H9 (cell line): ENCODE measurements at regions not wholly inside any gene's neighbourhood (a gene's known extent, or its start where the extent isn't known, plus 50 kb on each side); places are given as distances from the start of the nearest gene placed in this dataset.

ENCODE experiments used
- DNase-seq: peaks from one replicate; pipeline ENCODE4 v3.0.0-alpha.2; 2017
- H2AFZ ChIP-seq: one replicate; pipeline ENCODE4 v1.6.1; 2013; ENCODE audit warnings: mild to moderate bottlenecking, low read length, control low read depth, moderate library complexity
- H2AK5ac ChIP-seq: 2 replicates; pipeline ENCODE4 v1.6.1; 2013; ENCODE audit warnings: low read length, control low read depth, mixed read lengths; ENCODE audit not compliant: insufficient read length
- H2BK120ac ChIP-seq: one replicate; pipeline ENCODE4 v1.6.1; 2013; ENCODE audit warnings: low read depth, mild to moderate bottlenecking, low read length, control low read depth, inconsistent platforms; ENCODE audit not compliant: poor library complexity, severe bottlenecking
- H2BK12ac ChIP-seq: 2 replicates; pipeline ENCODE4 v1.6.1; 2013; ENCODE audit warnings: low read length, control low read depth, mixed read lengths, low read depth; ENCODE audit not compliant: insufficient read length
- H2BK15ac ChIP-seq: 2 replicates; pipeline ENCODE4 v1.6.1; 2013; ENCODE audit warnings: low read depth, low read length, control low read depth
- H2BK20ac ChIP-seq: one replicate; pipeline ENCODE4 v1.6.1; 2013; ENCODE audit warnings: low read depth, mild to moderate bottlenecking, low read length, control low read depth, inconsistent platforms; ENCODE audit not compliant: poor library complexity, severe bottlenecking
- H2BK5ac ChIP-seq: 2 replicates; pipeline ENCODE4 v1.6.1; 2013; ENCODE audit warnings: low read length, control low read depth, mixed read lengths; ENCODE audit not compliant: insufficient read length
- H3K14ac ChIP-seq: 2 replicates; pipeline ENCODE4 v1.6.1; 2013; ENCODE audit warnings: low read length, control low read depth; ENCODE audit not compliant: insufficient read depth
- H3K18ac ChIP-seq: 2 replicates; pipeline ENCODE4 v1.6.1; 2013; ENCODE audit warnings: low read depth, mild to moderate bottlenecking, mixed read lengths, low read length, control low read depth; ENCODE audit not compliant: insufficient read length
- H3K23ac ChIP-seq: 2 replicates; pipeline ENCODE4 v1.6.1; 2013; ENCODE audit warnings: low read length, control low read depth, mixed read lengths, low read depth; ENCODE audit not compliant: insufficient read length
- H3K23me2 ChIP-seq: 2 replicates; pipeline ENCODE4 v1.6.1; 2013; ENCODE audit warnings: low read depth, mild to moderate bottlenecking, mixed read lengths, low read length, control low read depth; ENCODE audit not compliant: insufficient read length, poor library complexity, severe bottlenecking
- H3K27ac ChIP-seq: 2 replicates; pipeline ENCODE4 v1.5.1; 2013; ENCODE audit warnings: low read length, control low read depth, mixed read lengths, low read depth; ENCODE audit not compliant: insufficient read length
- H3K27me3 ChIP-seq: 2 replicates; pipeline ENCODE4 v1.6.1; 2013; ENCODE audit warnings: low read length, control low read depth, inconsistent platforms; ENCODE audit not compliant: insufficient read depth
- H3K4ac ChIP-seq: 2 replicates; pipeline ENCODE4 v1.6.1; 2013; ENCODE audit warnings: low read depth, mild to moderate bottlenecking, control low read depth, inconsistent platforms, low read length, moderate library complexity
- H3K4me1 ChIP-seq: 2 replicates; pipeline ENCODE4 v1.6.1; 2013; ENCODE audit warnings: low read length, control low read depth, inconsistent platforms; ENCODE audit not compliant: insufficient read depth
- H3K4me2 ChIP-seq: 2 replicates; pipeline ENCODE4 v1.6.1; 2013; ENCODE audit warnings: low read length, control low read depth, mixed read lengths; ENCODE audit not compliant: insufficient read length, insufficient read depth
- H3K56ac ChIP-seq: 2 replicates; pipeline ENCODE4 v1.6.1; 2013; ENCODE audit warnings: low read depth, mild to moderate bottlenecking, mixed read lengths, low read length, control low read depth; ENCODE audit not compliant: insufficient read length
- H3K79me1 ChIP-seq: 2 replicates; pipeline ENCODE4 v1.6.1; 2013; ENCODE audit warnings: low read depth, mild to moderate bottlenecking, moderate library complexity, low read length, control low read depth, inconsistent platforms; ENCODE audit not compliant: insufficient read depth, poor library complexity, severe bottlenecking
- H3K79me2 ChIP-seq: 2 replicates; pipeline ENCODE4 v1.6.1; 2013; ENCODE audit warnings: low read length, control low read depth, inconsistent platforms; ENCODE audit not compliant: insufficient read depth
- H3K9ac ChIP-seq: 2 replicates; pipeline ENCODE4 v1.6.1; 2013; ENCODE audit warnings: low read length, control low read depth, mixed read lengths; ENCODE audit not compliant: insufficient read length; ENCODE audit errors: extremely low read depth
- H3K9me3 ChIP-seq: one replicate; pipeline ENCODE4 v1.6.1; 2013; ENCODE audit warnings: low read depth, low read length, inconsistent platforms; ENCODE audit not compliant: control insufficient read depth
- H3T11ph ChIP-seq: one replicate; pipeline ENCODE4 v1.6.1; 2013; ENCODE audit warnings: mild to moderate bottlenecking, low read length, control low read depth, inconsistent platforms
- H4K20me1 ChIP-seq: one replicate; pipeline ENCODE4 v1.6.1; 2013; ENCODE audit not compliant: control insufficient read depth, insufficient read length, insufficient read depth
- H4K5ac ChIP-seq: 2 replicates; pipeline ENCODE4 v1.6.1; 2013; ENCODE audit warnings: low read depth, mild to moderate bottlenecking, mixed read lengths, low read length, control low read depth; ENCODE audit not compliant: insufficient read length
- H4K8ac ChIP-seq: replicated peaks from 2 replicates; pipeline ENCODE4 v1.6.1; 2013; ENCODE audit warnings: low read length, control low read depth, mixed read lengths, low read depth; ENCODE audit not compliant: insufficient read length
- H4K91ac ChIP-seq: 2 replicates; pipeline ENCODE4 v1.6.1; 2013; ENCODE audit warnings: low read depth, mild to moderate bottlenecking, moderate library complexity, mixed read lengths, low read length, control low read depth; ENCODE audit not compliant: insufficient read length
- H3K27ac Mint-ChIP-seq, 3 experiments: 2 replicates in 2 of 3; 3 replicates in 1 of 3; pipeline ENCODE4 v1.8.0; 2020 to 2021; ENCODE audit warnings: mixed read lengths in 3 of 3, mild to moderate bottlenecking in 1 of 3, moderate library complexity in 1 of 3
- H3K27me3 Mint-ChIP-seq: 2 replicates; pipeline ENCODE4 v1.8.0; 2021; ENCODE audit warnings: low read depth, mild to moderate bottlenecking, moderate library complexity, mixed read lengths
- H3K36me3 Mint-ChIP-seq, 3 experiments: 2 replicates in 2 of 3; 3 replicates in 1 of 3; pipeline ENCODE4 v1.8.0; 2020 to 2021; ENCODE audit warnings: low read depth in 3 of 3, mixed read lengths in 3 of 3; ENCODE audit not compliant: insufficient read depth in 1 of 3
- H3K4me1 Mint-ChIP-seq, 2 experiments: 2 replicates each; pipeline ENCODE4 v1.8.0; 2020; ENCODE audit warnings: mixed read lengths in 2 of 2
- H3K4me3 Mint-ChIP-seq, 2 experiments: 2 replicates in 1 of 2; 3 replicates in 1 of 2; pipeline ENCODE4 v1.8.0; 2020 to 2021; ENCODE audit warnings: mild to moderate bottlenecking in 2 of 2, mixed read lengths in 2 of 2, moderate library complexity in 1 of 2
- H3K9me3 Mint-ChIP-seq, 2 experiments: 2 replicates in 1 of 2; 3 replicates in 1 of 2; pipeline ENCODE4 v1.8.0; 2020; ENCODE audit warnings: mild to moderate bottlenecking in 2 of 2, mixed read lengths in 2 of 2, moderate library complexity in 1 of 2
- TF ChIP-seq, protein P1 (sequence below): fragments of 200-600 bp; sonication (generic); conservative IDR thresholded peaks from 3 replicates; pipeline ENCODE4 v1.8.0; 2021; ENCODE audit warnings: antibody characterized with exemption, mild to moderate bottlenecking

DNA sequence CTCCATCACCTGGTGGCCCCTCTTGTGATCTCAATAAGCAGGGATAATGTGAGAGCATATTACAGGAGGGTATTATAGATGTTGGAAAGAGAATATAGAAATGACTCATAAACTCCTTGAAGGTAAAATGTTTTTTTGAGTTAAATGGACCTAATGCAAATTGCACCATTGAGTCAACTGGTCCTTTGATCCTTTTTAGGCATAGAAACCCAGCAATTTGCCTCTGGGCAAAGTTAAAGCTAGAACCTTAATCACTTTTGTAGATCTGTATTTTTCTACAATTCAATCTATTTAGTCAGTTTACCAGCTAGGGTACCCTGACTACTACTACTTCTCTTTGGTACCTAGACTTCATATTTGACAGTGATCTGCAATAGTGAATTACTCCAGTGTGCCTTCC, 71.8 kb upstream of the RNF152 start:
- Mint-ChIP-seq H3K27me3 (no peaks in the 10 kb centered on the region; the same call in 1 of the 2 replicates), H3K36me3 (no peaks in the 10 kb centered on the region; a peak in 1 of 7 replicates), H3K27ac (no peak overlapping the region), H3K9me3 (no peaks in the 10 kb centered on the region), H3K4me3 (no peak overlapping the region), H3K4me1 (no peaks in the 10 kb centered on the region)
- TF ChIP-seq, protein P1, sequence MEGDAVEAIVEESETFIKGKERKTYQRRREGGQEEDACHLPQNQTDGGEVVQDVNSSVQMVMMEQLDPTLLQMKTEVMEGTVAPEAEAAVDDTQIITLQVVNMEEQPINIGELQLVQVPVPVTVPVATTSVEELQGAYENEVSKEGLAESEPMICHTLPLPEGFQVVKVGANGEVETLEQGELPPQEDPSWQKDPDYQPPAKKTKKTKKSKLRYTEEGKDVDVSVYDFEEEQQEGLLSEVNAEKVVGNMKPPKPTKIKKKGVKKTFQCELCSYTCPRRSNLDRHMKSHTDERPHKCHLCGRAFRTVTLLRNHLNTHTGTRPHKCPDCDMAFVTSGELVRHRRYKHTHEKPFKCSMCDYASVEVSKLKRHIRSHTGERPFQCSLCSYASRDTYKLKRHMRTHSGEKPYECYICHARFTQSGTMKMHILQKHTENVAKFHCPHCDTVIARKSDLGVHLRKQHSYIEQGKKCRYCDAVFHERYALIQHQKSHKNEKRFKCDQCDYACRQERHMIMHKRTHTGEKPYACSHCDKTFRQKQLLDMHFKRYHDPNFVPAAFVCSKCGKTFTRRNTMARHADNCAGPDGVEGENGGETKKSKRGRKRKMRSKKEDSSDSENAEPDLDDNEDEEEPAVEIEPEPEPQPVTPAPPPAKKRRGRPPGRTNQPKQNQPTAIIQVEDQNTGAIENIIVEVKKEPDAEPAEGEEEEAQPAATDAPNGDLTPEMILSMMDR = no peak
- Histone ChIP-seq H3K4me2 (no peak overlapping the region), H4K8ac (no peak overlapping the region), H3K4ac (no peak overlapping the region), H2BK15ac (no peak overlapping the region), H4K20me1 (no peaks in the 10 kb centered on the region), H4K5ac (no peak overlapping the region), H3K27me3 (no peaks in the 10 kb centered on the region), H3K23ac (no peak overlapping the region), H2BK120ac (no peak overlapping the region), H3K9ac (no peak overlapping the region), H2BK5ac (no peak overlapping the region), H2BK12ac (no peak overlapping the region), H3K56ac (no peak overlapping the region), H3K18ac (no peak overlapping the region), H3K14ac (no peak overlapping the region), H3K9me3 (no peaks in the 10 kb centered on the region), H3K4me1 (no peaks in the 10 kb centered on the region), H3K79me1 (no peaks in the 10 kb centered on the region), H3T11ph (no peak overlapping the region), H3K27ac (no peak overlapping the region), H3K79me2 (no peaks in the 10 kb centered on the region), H2BK20ac (no peak overlapping the region), H2AK5ac (no peak overlapping the region), H3K23me2 (no peaks in the 10 kb centered on the region), H4K91ac (no peak overlapping the region), H2AFZ (no peak overlapping the region)
- no peak for DNase-seq
